Heart right ventricle (tissue), 16 donors: ENCODE measurements at regions not wholly inside any gene's neighbourhood (a gene's known extent, or its start where the extent isn't known, plus 50 kb on each side); places are given as distances from the start of the nearest gene placed in this dataset.

ENCODE experiments used
- ATAC-seq, 8 donors: fragments of 200-7000 bp; cut with Tn5 transposase; one replicate each; pipeline ENCODE4 v1.9.1; 2020; ENCODE audit warnings: mild to moderate bottlenecking in 8 of 8, moderate library complexity in 8 of 8, moderate number of reproducible peaks in 1 of 8
- DNase-seq, 2 donors: peaks; one replicate each; pipeline ENCODE4 v3.0.0-alpha.2; 2020
- H3K27ac ChIP-seq, 10 donors: fragments of 200-600 bp; sonication (generic) in 2 of 10; one replicate each; pipeline versions ENCODE4 v1.5.0 to v1.8.0; 2020 to 2022; ENCODE audit warnings: mild to moderate bottlenecking in 3 of 10
- H3K27me3 ChIP-seq, 7 donors: fragments of 200-600 bp; one replicate each; pipeline ENCODE4 v1.8.0; 2021 to 2022; ENCODE audit warnings: mild to moderate bottlenecking in 2 of 7
- H3K36me3 ChIP-seq, 9 donors: fragments of 200-600 bp; sonication (generic) in 1 of 9; one replicate each; pipeline versions ENCODE4 v1.5.0 to v1.8.0; 2020 to 2022; ENCODE audit warnings: mild to moderate bottlenecking in 2 of 9
- H3K4me1 ChIP-seq, 9 donors: fragments of 200-600 bp; sonication (generic) in 1 of 9; one replicate each; pipeline versions ENCODE4 v1.5.0 to v1.8.0; 2020 to 2022; ENCODE audit warnings: mild to moderate bottlenecking in 4 of 9
- H3K4me3 ChIP-seq, 10 donors: fragments of 200-600 bp; sonication (generic) in 2 of 10; one replicate each; pipeline versions ENCODE4 v1.5.0 to v1.8.0; 2020 to 2022; ENCODE audit warnings: mild to moderate bottlenecking in 7 of 10, moderate library complexity in 2 of 10
- H3K9me3 ChIP-seq, 11 donors: fragments of 200-600 bp in 10 of 11; sonication (generic) in 2 of 11; one replicate each; pipeline versions ENCODE4 v1.5.0 to v1.8.0; 2013 to 2022; ENCODE audit warnings: mild to moderate bottlenecking in 2 of 11, control low read depth in 1 of 11, moderate library complexity in 1 of 11
- CTCF ChIP-seq, 9 donors: fragments of 200-600 bp; sonication (generic) in 2 of 9; IDR thresholded peaks; one replicate each; pipeline versions ENCODE4 v1.5.0 to v1.8.0; 2021 to 2022; ENCODE audit warnings: antibody characterized with exemption in 9 of 9, mild to moderate bottlenecking in 5 of 9, moderate library complexity in 1 of 9
- WGBS, 2 donors: extraction: QIAGEN DNeasy Blood & Tissue Kit; methylation state at CpG; one replicate each; pipeline ENCODE4 v1.1.7; 2013; ENCODE audit warnings: inconsistent platforms in 1 of 2; 5-methylcytosine and 5-hydroxymethylcytosine counted together
- intact Hi-C, 10 donors: fragments of 100-400 bp; cut with DNase I; formaldehyde crosslinking; loops; one replicate each; pipeline versions ENCODE4 v1.11.1 to v1.14.2; 2022
- donor health status: Arrhythmogenic right ventricular cardiomyopathy.
- donor health status: ischemic (EF 13 %, LVEDD 7.1; RV severe dilation, severe dysfunction).
- donor health status: healthy with polysubstance abuse.
- donor health status: DM: no; HTN: yes; CAD: no.
- donor health status: DM: no; HTN: no; CAD: no.
- donor health status: ischemic (EF 25% LVEDD 6.9; RV normal size, moderate dysfunction).
- donor health status: ischemic (EF 25% LVEDD 5.7; RV mildly dilated, moderate dysfunction).
- donor health status: healthy.
- donor health status: DM: yes; HTN: yes; CAD: no.
- donor health status: Ischemic cardiomyopathy.
- donor health status: ischemic (EF 35%, LVEDD 5.7; RV mildly dilated, moderate dysfunction).
- donor health status: nonischemic (EF 11% LVEDD 7.7; RV severe dilation, severe dysfunction).
- donor health status: DM: yes; HTN: yes; CAD: no.
- donor health status: PGD.
- donor health status: ischemic (EF 29% LVEDD 5.4; RV normal size, mild dysfunction).
- donor health status: nonischemic (EF 23%, LVEDD 6.1; RV moderate dilation, normal function).

GRCh38 chr2:205849136-205849535 lies 166.8 kb downstream of the NRP2 start:
- Histone ChIP-seq H3K36me3 (no peaks in the 10 kb centered on the region), H3K9me3 (peaks cover 0 to 6% (median 0%) of the 10 kb centered on the region in 11 donors), H3K27me3 (peaks cover 0 to 3% (median 0%) of the 10 kb centered on the region in 7 donors), H3K4me1 (peaks cover 0 to 3% (median 0%) of the 10 kb centered on the region in 9 donors), H3K27ac (no peak overlapping the region), H3K4me3 (no peak overlapping the region)
- DNase-seq = no peak
- intact Hi-C loops = no loop called here
- no peak for ATAC-seq
- no peak for TF ChIP-seq CTCF (IDR thresholded peaks at IDR 0.05)
- WGBS, 2 donors = 65 to 66% methylated on average over 5 of the region's 5 CpGs

GRCh38 chr2:205848601-205849000 lies 166.3 kb downstream of the NRP2 start:
- intact Hi-C loops = no loop called here
- no peak for ATAC-seq
- peaks cover 0 to 1% (median 0%) of the 10 kb centered on the region in 11 donors for H3K9me3 ChIP-seq
- DNase-seq = no peak
- H3K36me3 ChIP-seq = no peaks in the 10 kb centered on the region
- peaks cover 0 to 3% (median 0%) of the 10 kb centered on the region in 9 donors for H3K4me1 ChIP-seq
- H3K27me3 ChIP-seq = peaks cover 0 to 3% (median 0%) of the 10 kb centered on the region in 7 donors
- TF ChIP-seq CTCF (IDR thresholded peaks at IDR 0.05) = no peak
- H3K27ac ChIP-seq = no peak overlapping the region
- H3K4me3 ChIP-seq = no peak overlapping the region
- 55 to 68% methylated on average over 4 of the region's 4 CpGs for WGBS, 2 donors
